Endothelial cell of umbilical vein (primary cell): ENCODE measurements at regions not wholly inside any gene's neighbourhood (a gene's known extent, or its start where the extent isn't known, plus 50 kb on each side); places are given as distances from the start of the nearest gene placed in this dataset.

Experiments
- BruUV-seq: library from RNA; stranded (reverse); fragments of 400-500 nt; replicated peaks from 2 replicates; lab custom pipeline; 2021; lab: Mats Ljungman, UMichigan
- CTCF ChIA-PET: fragments of 300-600, 350-600 bp; sonication (Branson Sonifier 250); formaldehyde crosslinking; loops from one replicate; lab custom pipeline; 2021; ENCODE audit warnings: antibody characterized with exemption, inconsistent platforms; lab: Charles Lee
- POLR2A ChIA-PET: fragments of 300-600, 350-600 bp; sonication (Branson Sonifier 250); formaldehyde crosslinking; loops from one replicate; lab custom pipeline; 2021; ENCODE audit warnings: antibody characterized with exemption, inconsistent platforms; lab: Charles Lee
- DNase-seq: peaks from one replicate; pipeline ENCODE4 v3.0.0-alpha.2; 2011; ENCODE audit warnings: low read depth, low spot score
- FAIRE-seq: peaks from 2 replicates; lab custom pipeline; 2011; peaks lifted over from hg19 to GRCh38; lab: Jason Lieb, UNC
- H2AFZ ChIP-seq: 2 replicates; pipeline ENCODE4 v1.6.0; 2012; ENCODE audit warnings: low read depth, low read length, control low read depth, inconsistent platforms
- H3K27ac ChIP-seq: 2 replicates; pipeline ENCODE4 v1.5.1; 2011; ENCODE audit warnings: low read depth, mild to moderate bottlenecking, control low read depth, low read length, moderate library complexity; ENCODE audit not compliant: insufficient read depth
- H3K27me3 ChIP-seq, 2 experiments: 2 replicates each; pipeline versions ENCODE4 v1.6.0 to v1.6.1; 2011; ENCODE audit warnings: low read length in 2 of 2, mixed read lengths in 1 of 2; ENCODE audit not compliant: control insufficient read depth in 2 of 2, insufficient read depth in 2 of 2
- H3K36me3 ChIP-seq, 2 experiments: 2 replicates in 1 of 2; 3 replicates in 1 of 2; pipeline ENCODE4 v1.5.1; 2011; ENCODE audit warnings: low read length in 2 of 2, mild to moderate bottlenecking in 1 of 2, moderate library complexity in 1 of 2; ENCODE audit not compliant: control insufficient read depth in 2 of 2, insufficient read depth in 2 of 2; ENCODE audit errors: extremely low read depth in 1 of 2
- H3K4me1 ChIP-seq: 3 replicates; pipeline ENCODE4 v1.5.1; 2011; ENCODE audit warnings: mild to moderate bottlenecking, low read length; ENCODE audit not compliant: control insufficient read depth, insufficient read depth; ENCODE audit errors: extremely low read depth
- H3K4me2 ChIP-seq: 2 replicates; pipeline ENCODE4 v1.6.1; 2011; ENCODE audit warnings: low read length, control low read depth, mixed read lengths; ENCODE audit not compliant: insufficient read depth
- H3K4me3 ChIP-seq, 3 experiments: fragments of 200-600 bp in 1 of 3; sonication (generic), shearing (Covaris generic) in 1 of 3; replicated peaks in 1 of 3; 2 replicates each; pipeline ENCODE4 v1.5.1; 2011 to 2016; ENCODE audit warnings: control low read depth in 3 of 3, low read length in 3 of 3, mild to moderate bottlenecking in 2 of 3, inconsistent platforms in 1 of 3, low read depth in 1 of 3, moderate library complexity in 1 of 3; ENCODE audit not compliant: insufficient read depth in 1 of 3
- H3K79me2 ChIP-seq: 2 replicates; pipeline ENCODE4 v1.6.0; 2012; ENCODE audit warnings: low read length, inconsistent platforms; ENCODE audit not compliant: control insufficient read depth, insufficient read depth
- H3K9ac ChIP-seq: replicated peaks from 2 replicates; pipeline ENCODE3; 2011; ENCODE audit warnings: low read length, control low read depth; ENCODE audit not compliant: insufficient read depth; ENCODE audit errors: extremely low read depth
- H3K9me1 ChIP-seq: replicated peaks from 3 replicates; pipeline ENCODE4 v1.6.0; 2011; ENCODE audit warnings: mild to moderate bottlenecking, low read length; ENCODE audit not compliant: control insufficient read depth, insufficient read depth; ENCODE audit errors: extremely low read depth
- H3K9me3 ChIP-seq: replicated peaks from 2 replicates; pipeline ENCODE4 v1.5.1; 2012; ENCODE audit warnings: low read length, inconsistent platforms; ENCODE audit not compliant: control insufficient read depth, insufficient read depth
- H4K20me1 ChIP-seq: replicated peaks from 2 replicates; pipeline ENCODE3; 2011; ENCODE audit warnings: mild to moderate bottlenecking, low read length; ENCODE audit not compliant: control insufficient read depth, insufficient read depth; ENCODE audit errors: extremely low read depth
- CTCF ChIP-seq, 2 donors: IDR thresholded peaks; 1 replicate in 1 of 2; 2 replicates in 1 of 2; pipeline ENCODE4 v1.5.1; 2011; ENCODE audit warnings: low read length in 2 of 2, mild to moderate bottlenecking in 2 of 2, moderate library complexity in 2 of 2, control low read depth in 1 of 2, inconsistent platforms in 1 of 2, low read depth in 1 of 2; ENCODE audit not compliant: insufficient read depth in 1 of 2; ENCODE audit errors: extremely low read depth in 1 of 2
- EZH2 ChIP-seq: IDR thresholded peaks from 2 replicates; pipeline ENCODE4 v1.6.1; 2012; ENCODE audit warnings: borderline replicate concordance, low read depth, mild to moderate bottlenecking, moderate library complexity, low read length, inconsistent platforms; ENCODE audit not compliant: severe bottlenecking
- MAX ChIP-seq: IDR thresholded peaks from 2 replicates; pipeline ENCODE4 v1.6.1; 2011; ENCODE audit not compliant: insufficient read depth, insufficient read length
- MYC ChIP-seq: IDR thresholded peaks from one replicate; pipeline ENCODE4 v1.6.1; 2011; ENCODE audit warnings: mild to moderate bottlenecking, low read depth, low read length
- POLR2A ChIP-seq: IDR thresholded peaks from 2 replicates; pipeline ENCODE4 v1.6.1; 2012; ENCODE audit warnings: low read depth, mild to moderate bottlenecking, control low read depth, low read length
- dilution Hi-C: fragments of 300-500 bp; cut with MboI; formaldehyde crosslinking; loops from one replicate; pipeline ENCODE4 v1.15.0; 2019; ENCODE audit warnings: low sequenced_read_pairs; ENCODE audit not compliant: extremely low pct_ligation_motif_present
- intact Hi-C: fragments of 100-400 bp; cut with micrococcal nuclease; formaldehyde crosslinking; loops from one replicate; pipeline ENCODE4 v1.10.0; 2022

- ChIA-PET POLR2A (no interaction called here), CTCF (interaction anchor here (0.8 kb wide), 1 partner anchor 424 kb away, joined by 3 read pairs; no protein-coding TSS in a partner anchor)
- Histone ChIP-seq H3K4me3 (no peak overlapping the region), H3K27ac (no peak overlapping the region), H3K27me3 (peaks cover 0 to 1% of the 10 kb centered on the region in 2 experiments), H3K9ac (no peak overlapping the region), H2AFZ (no peak overlapping the region), H3K36me3 (no peaks in the 10 kb centered on the region), H3K9me3 (no peaks in the 10 kb centered on the region), H3K4me1 (no peaks in the 10 kb centered on the region), H3K9me1 (no peaks in the 10 kb centered on the region), H4K20me1 (no peaks in the 10 kb centered on the region), H3K79me2 (no peaks in the 10 kb centered on the region), H3K4me2 (no peak overlapping the region)
- DNase-seq = no peak
- dilution Hi-C loops = no loop called here
- intact Hi-C loops = no loop called here
- TF ChIP-seq MAX (no peak), MYC (no peak), CTCF (IDR thresholded peaks at IDR 0.05; ENCODE audit: extremely low read depth in 1 of 2, insufficient read depth in 1 of 2, low read depth in 1 of 2, low read length in 2 of 2) (no peak), EZH2 (no peak)
- BruUV-seq = no TSS peak
- FAIRE-seq = no peak
These were observed 98.8 kb upstream of the NR4A3 start for GRCh38 chr9:99722877-99723276.

- Histone ChIP-seq H2AFZ (no peak overlapping the region), H3K36me3 (no peaks in the 10 kb centered on the region), H3K79me2 (no peaks in the 10 kb centered on the region), H3K27me3 (no peaks in the 10 kb centered on the region), H3K9me1 (no peaks in the 10 kb centered on the region), H3K9me3 (no peaks in the 10 kb centered on the region), H3K4me2 (no peak overlapping the region), H3K27ac (no peak overlapping the region), H3K9ac (no peak overlapping the region), H3K4me3 (no peak overlapping the region), H4K20me1 (no peaks in the 10 kb centered on the region), H3K4me1 (no peaks in the 10 kb centered on the region)
- intact Hi-C loops = no loop called here
- ChIA-PET CTCF (no interaction called here), POLR2A (no interaction called here)
- no peak for FAIRE-seq
- no TSS peak for BruUV-seq
- DNase-seq = no peak
- TF ChIP-seq MAX = no peak
- no peak for TF ChIP-seq CTCF (IDR thresholded peaks at IDR 0.05; ENCODE audit: extremely low read depth in 1 of 2, insufficient read depth in 1 of 2, low read depth in 1 of 2, low read length in 2 of 2)
- TF ChIP-seq POLR2A = no peak
- no peak for TF ChIP-seq MYC
- dilution Hi-C loops = no loop called here
These were observed 97.0 kb upstream of the NR4A3 start for GRCh38 chr9:99724640-99725039.
